NAMALWA (cell line): ENCODE measurements at regions not wholly inside any gene's neighbourhood (a gene's known extent, or its start where the extent isn't known, plus 50 kb on each side); places are given as distances from the start of the nearest gene placed in this dataset.
A peak's percentile ranks its signal among the peaks of the same experiment; 100 is the strongest.
"Not testable (repeated sequence)": the region's sequence is repeated elsewhere in the genome, so short reads cannot be mapped to it uniquely, and the experiment has no call there.

Source experiments
- DNase-seq: peaks from one replicate; pipeline ENCODE4 v3.0.0-alpha.2; 2015; ENCODE audit warnings: low spot score

DNA sequence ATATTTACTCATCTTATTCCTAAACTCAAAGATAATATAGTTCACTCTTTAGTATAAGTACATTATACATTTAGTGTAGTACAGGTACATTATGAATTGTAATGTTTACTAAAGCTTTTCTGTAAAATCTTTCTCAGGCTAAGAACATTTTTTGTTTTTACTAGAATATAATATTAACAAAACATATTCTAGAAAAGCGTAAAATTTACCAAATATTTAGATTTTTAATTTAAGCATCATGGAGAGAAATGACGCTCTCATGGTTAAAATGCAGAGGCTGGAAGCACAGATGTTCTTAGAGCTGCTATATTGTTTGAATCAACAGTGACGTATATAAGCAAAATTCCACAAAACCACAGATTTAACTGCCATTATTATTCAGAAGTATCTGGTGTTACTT is 54.7 kb upstream of the NBPF15 start:
- DNase-seq = not testable (repeated sequence)

DNA sequence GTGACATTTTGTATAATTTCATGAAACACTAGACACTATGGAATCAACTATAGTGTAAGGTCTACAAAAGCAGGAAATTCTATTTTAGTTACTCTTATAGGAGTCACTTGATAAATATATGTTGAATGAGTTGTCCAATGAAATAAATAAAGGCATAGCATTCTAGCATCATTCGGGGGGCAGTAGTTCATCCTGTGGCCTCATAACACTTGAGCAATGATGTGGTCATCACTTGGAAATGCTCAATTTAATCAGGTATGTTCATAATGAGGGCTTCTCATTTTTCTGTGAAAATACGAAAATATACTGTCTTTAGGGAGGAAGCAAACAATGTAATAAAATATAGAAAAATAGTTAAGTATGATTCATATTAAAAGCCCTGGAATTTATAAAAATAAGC is 55.4 kb upstream of the NBPF15 start:
- not testable (repeated sequence) for DNase-seq

DNA sequence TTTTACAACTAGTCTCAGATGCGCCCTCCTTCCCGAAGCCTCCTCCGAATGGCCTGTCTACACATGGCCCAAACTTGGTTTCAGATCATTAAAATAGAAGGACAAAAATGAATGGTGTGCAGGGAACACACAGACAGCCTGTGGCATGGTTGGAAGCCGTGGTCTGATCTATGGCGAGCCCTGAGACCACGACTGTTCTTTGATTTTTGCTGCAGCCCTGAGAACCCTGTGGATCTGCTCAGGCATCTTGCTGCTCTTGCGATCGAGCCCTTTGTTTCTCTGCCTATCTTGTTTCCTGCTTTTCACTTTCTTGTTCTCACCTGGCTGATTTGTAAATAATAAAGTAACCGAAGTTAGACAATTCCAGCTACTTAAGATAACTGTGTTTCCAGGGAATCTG is 57.0 kb upstream of the NBPF15 start:
- not testable (repeated sequence) for DNase-seq

DNA sequence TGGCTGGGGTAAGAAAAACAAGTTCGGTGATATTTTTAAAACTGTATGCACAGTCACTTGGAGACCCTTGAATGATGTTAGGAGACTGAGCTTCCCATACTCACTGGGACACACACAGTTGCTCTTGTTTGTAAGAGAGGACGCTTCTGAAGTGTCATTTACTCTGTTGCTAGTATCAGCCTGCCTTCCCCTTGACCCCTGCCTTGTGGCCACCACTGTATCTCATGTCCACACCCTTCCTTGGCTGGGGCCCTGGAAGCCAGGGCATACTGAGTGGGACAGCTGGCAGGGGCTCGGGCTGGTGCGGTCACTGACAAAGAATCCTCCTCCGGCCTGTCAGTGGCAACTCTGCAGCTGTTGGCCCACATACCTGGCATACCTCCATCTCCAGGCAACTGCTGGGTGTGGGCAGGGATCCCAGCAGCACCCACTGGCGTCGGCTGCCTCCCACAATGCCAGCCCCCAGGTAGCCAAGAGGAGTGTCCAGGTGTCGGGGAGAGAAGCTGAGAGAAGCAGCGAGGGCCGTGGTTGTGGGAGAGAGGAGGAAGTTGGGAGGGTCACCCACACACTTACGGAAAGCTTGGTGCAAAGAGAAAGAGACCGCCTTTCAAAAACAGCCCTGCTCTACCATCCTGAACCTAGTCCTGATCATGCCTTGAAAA is 58.2 kb upstream of the NBPF15 start:
- not testable (repeated sequence) for DNase-seq

DNA sequence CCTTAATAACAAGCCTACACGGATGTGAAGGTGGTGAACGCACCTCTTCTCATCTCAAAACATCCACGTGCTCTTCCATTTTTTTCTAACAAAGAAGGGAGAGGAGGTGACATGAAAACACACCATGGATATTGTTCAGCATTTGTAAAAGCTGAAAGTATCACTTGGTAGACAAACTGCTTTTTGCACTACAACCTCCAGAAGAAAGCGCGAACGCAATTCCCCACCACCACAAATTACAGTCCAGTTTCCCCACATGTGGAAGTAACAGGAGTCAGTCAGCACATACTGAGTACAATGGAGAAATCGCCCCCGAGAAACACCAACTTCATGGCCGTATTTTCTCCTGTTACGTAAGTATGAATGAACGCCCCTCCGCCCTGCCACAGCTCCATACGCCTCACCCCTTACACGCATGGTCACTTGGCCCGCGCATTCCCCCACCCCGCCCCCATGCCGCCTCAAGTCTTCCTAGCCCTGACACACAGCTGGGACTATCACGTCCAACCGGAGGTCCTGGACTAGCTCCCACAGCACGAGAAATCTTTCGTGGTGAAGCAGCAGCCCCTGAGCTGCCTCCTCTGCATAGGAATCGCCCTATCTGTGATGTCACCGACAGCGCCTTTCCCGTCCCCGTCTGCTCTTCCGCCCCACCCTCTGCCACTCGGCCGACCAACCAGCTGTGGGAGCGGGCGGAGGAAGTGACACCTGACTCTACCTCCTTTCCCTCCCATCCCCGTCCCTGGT is 62.4 kb upstream of the NBPF15 start:
- peak; percentile 89 for DNase-seq

DNA sequence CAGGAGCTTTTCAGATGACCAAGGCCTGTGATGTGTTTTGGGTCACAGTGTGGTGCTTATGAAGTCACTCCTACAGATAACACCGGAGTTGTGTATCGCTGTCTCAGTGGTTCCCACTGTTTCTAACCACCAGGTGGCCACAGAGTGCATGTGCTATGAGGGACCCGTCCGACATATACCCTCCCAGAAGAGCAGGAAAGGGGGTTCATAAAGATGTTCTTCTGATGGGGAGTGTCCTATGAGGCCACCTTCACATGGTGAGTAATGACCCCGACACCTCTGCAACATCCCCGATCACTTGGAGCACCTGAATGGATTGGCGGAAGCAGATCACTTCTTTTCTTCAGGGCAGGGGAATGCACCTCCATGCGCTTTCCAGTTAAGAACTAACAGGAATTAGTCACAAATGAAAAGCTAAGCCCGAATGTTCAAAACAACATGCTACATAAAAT is 60.5 kb upstream of the PPIAL4F start:
- peak; percentile 17 for DNase-seq

DNA sequence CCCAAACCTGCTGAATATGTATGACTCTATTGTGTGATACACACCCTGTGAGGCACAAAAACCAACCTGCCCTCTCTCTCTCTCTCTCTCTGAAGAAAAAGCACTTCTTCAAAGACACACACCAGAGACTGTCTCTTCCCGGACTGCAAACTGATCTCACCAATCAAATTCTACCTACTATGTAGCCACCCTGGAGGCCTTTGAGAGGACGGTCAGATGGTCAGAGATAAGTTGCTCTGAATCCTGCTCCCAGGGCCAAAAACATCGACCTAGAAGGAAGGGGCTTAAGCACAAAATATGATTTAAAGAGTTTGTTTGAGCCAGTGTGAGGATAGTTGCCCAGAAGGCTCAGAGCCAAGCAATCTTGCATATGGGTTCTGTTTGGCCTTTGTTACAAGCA is 59.2 kb upstream of the PPIAL4F start:
- DNase-seq = not testable (repeated sequence)

DNA sequence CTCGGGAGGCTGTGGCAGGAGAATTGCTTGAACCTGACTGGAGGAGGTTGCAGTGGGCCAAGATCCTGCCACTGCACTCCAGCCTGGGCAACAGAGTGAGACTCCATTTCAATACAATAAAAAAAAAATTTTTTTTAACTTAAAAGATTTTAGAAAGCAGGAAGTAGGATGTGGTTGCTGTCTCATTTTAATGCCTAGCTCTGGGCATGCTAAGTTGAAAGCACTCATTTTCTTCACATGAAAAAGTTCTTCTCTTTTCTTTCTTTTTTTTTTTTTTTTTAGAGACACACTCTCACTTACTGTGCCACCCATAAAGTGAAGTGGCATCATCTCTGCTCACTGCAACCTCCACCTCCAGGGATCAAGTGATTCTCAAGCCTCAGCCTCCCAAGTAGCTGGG is 58.4 kb upstream of the PPIAL4F start:
- not testable (repeated sequence) for DNase-seq

DNA sequence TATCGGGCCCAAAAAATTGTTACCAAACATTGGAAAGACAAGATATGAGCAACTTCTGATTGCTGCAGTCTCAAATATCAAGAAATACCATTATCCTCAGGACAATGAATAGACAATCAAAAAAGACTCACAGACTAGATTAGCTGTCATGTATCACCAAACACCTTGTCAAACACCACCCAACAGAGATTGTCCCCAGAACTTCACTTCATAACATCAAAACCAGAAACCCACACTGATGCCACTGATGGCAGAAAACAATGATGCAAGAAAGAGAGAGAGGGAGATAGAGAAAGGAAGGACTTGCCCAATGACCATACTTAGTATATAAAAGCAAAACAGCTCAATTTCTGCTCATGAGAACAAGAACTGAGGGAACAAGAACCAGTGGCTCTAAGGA is 56.0 kb upstream of the PPIAL4F start:
- not testable (repeated sequence) for DNase-seq

DNA sequence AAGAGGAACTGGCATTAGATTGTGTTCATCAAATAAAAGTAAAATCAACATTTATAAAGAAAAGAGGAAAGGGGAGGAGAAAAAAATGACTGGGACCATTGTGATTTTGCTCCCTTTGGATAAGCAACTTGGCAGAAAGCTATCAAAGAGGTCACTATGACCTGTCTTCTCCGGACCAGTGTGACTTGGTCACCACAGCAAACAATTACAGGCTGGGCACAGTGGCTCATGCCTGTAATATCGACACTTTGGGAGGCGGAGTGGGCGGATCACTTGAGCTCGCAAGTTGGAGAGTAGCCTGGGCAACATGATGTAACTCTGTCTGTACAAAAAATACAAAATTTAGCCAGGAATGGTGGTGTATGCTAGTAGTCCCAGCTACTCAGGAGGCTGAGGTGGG is 55.5 kb upstream of the PPIAL4F start:
- not testable (repeated sequence) for DNase-seq

DNA sequence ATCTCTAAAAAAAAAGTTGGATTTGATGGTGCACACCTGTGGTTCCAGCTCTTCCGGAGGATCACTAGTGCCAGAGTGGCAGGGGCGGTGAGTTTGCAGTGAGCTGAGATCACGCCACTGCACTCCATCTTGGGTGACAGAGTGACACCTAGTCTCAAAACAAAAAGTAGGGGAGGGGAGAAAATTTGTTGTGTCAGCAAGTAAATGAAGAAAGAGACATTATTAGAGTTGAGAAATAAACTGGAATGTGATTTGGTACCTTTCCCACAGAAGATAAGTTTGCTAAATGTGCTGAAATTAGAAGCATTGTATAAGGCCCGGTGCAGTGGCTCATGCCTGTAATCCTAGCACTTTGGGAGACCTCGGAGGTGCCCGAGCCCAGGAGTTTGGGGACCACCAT is 54.0 kb upstream of the PPIAL4F start:
- DNase-seq = not testable (repeated sequence)

DNA sequence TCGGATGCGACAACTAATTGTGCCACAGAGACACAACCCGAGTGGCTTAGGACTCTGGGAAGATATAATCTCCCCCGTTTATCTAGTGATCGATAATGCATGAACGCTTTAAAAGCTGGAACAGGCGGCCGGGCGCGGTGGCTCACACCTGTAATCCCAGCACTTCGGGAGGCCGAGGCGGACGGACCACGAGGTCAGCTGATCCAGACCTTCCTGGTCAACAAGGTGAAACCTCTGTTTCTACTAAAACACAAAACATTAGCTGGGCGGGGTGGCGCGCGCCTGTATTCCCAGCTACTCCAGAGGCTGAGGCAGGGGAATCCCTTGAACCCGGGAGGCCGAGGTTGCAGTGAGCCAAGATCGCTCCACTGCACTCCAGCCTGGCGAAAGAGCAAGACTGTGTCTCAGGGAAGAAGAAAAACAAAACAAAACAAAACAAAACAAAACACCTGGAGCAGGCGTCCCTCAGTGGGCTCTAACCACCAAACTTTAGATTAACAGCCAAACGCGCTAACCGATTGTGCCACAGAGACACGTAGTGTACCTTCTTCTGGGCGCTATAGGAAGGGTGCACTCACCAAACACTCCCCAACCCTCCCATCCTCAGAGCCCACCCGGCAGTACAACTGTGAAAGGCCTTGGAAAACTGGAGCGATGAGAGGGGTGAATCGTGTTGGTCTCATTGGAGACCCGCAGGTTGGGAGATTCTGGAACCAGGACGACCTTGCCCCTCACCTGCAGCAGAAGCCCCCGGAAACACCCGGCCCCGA is 53.3 kb upstream of the PPIAL4F start:
- not testable (repeated sequence) for DNase-seq
